Osteoblast (primary cell): ENCODE measurements at regions not wholly inside any gene's neighbourhood (a gene's known extent, or its start where the extent isn't known, plus 50 kb on each side); places are given as distances from the start of the nearest gene placed in this dataset.

Experiments
- DNase-seq: peaks from one replicate; pipeline ENCODE4 v3.0.0; 2011; ENCODE audit warnings: low spot score, mixed read lengths; ENCODE audit not compliant: insufficient read length; ENCODE audit errors: missing footprints
- H2AFZ ChIP-seq: 2 replicates; pipeline ENCODE4 v1.6.0; 2011; ENCODE audit warnings: mild to moderate bottlenecking, low read length
- H3K27ac ChIP-seq: 2 replicates; pipeline ENCODE4 v1.5.1; 2011; ENCODE audit warnings: mild to moderate bottlenecking, low read depth, low read length, moderate library complexity
- H3K27me3 ChIP-seq: 2 replicates; pipeline ENCODE4 v1.6.0; 2012; ENCODE audit warnings: mild to moderate bottlenecking, control low read depth, inconsistent platforms, low read length, moderate library complexity; ENCODE audit not compliant: insufficient read depth
- H3K36me3 ChIP-seq: 2 replicates; pipeline ENCODE4 v1.5.1; 2011; ENCODE audit warnings: mild to moderate bottlenecking, low read length, control low read depth, moderate library complexity; ENCODE audit not compliant: insufficient read depth
- H3K4me1 ChIP-seq: 2 replicates; pipeline ENCODE4 v1.5.1; 2011; ENCODE audit warnings: mild to moderate bottlenecking, low read length, control low read depth, moderate library complexity; ENCODE audit not compliant: insufficient read depth
- H3K4me2 ChIP-seq: 2 replicates; pipeline ENCODE4 v1.6.0; 2011; ENCODE audit warnings: mild to moderate bottlenecking, low read length; ENCODE audit not compliant: insufficient read depth
- H3K4me3 ChIP-seq: fragments of 200-600 bp; sonication (generic); 3 replicates; pipeline ENCODE4 v1.5.1; 2012; ENCODE audit warnings: mild to moderate bottlenecking, low read length, inconsistent platforms; ENCODE audit not compliant: insufficient read depth
- H3K79me2 ChIP-seq: 2 replicates; pipeline ENCODE4 v1.6.0; 2012; ENCODE audit warnings: mild to moderate bottlenecking, low read length, control low read depth, inconsistent platforms; ENCODE audit not compliant: insufficient read depth
- H3K9me3 ChIP-seq: 2 replicates; pipeline ENCODE4 v1.5.1; 2011; ENCODE audit warnings: low read depth, low read length, control low read depth
- H4K20me1 ChIP-seq: 2 replicates; pipeline ENCODE4 v1.6.0; 2012; ENCODE audit warnings: mild to moderate bottlenecking, low read length, control low read depth; ENCODE audit not compliant: insufficient read depth
- TF ChIP-seq, protein P1 (sequence below): IDR thresholded peaks from 2 replicates; pipeline ENCODE4 v1.5.1; 2011; ENCODE audit warnings: mild to moderate bottlenecking, low read depth, low read length, moderate library complexity; ENCODE audit errors: extremely low read depth

DNA sequence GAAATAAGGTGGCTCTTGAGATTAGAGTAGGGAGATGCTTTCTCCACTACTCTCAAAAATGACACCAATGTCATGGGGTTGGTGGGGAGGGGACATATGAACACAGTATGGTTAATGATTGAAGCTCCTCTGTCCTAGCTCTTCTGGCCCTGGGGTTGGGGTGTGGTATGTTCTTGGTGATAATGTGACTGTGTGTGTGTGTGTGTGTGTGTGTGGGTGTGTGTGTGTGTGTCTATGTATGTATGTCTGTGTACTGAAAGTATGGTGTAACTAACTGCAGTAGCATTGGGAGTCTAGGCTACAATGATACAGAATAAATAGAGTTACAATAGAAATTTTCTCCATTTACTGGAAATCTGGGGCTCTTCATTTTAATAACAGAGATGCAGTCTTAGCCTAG lies 121.0 kb upstream of the CD180 start:
- DNase-seq: no peak
- TF ChIP-seq, protein P1, sequence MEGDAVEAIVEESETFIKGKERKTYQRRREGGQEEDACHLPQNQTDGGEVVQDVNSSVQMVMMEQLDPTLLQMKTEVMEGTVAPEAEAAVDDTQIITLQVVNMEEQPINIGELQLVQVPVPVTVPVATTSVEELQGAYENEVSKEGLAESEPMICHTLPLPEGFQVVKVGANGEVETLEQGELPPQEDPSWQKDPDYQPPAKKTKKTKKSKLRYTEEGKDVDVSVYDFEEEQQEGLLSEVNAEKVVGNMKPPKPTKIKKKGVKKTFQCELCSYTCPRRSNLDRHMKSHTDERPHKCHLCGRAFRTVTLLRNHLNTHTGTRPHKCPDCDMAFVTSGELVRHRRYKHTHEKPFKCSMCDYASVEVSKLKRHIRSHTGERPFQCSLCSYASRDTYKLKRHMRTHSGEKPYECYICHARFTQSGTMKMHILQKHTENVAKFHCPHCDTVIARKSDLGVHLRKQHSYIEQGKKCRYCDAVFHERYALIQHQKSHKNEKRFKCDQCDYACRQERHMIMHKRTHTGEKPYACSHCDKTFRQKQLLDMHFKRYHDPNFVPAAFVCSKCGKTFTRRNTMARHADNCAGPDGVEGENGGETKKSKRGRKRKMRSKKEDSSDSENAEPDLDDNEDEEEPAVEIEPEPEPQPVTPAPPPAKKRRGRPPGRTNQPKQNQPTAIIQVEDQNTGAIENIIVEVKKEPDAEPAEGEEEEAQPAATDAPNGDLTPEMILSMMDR: no peak
- Histone ChIP-seq H2AFZ (no peak overlapping the region), H3K4me3 (no peak overlapping the region), H3K4me2 (no peak overlapping the region), H3K79me2 (no peaks in the 10 kb centered on the region), H3K27ac (no peak overlapping the region), H3K36me3 (no peaks in the 10 kb centered on the region), H4K20me1 (no peaks in the 10 kb centered on the region), H3K4me1 (peaks cover 10% of the 10 kb centered on the region), H3K9me3 (no peaks in the 10 kb centered on the region), H3K27me3 (no peaks in the 10 kb centered on the region)

DNA sequence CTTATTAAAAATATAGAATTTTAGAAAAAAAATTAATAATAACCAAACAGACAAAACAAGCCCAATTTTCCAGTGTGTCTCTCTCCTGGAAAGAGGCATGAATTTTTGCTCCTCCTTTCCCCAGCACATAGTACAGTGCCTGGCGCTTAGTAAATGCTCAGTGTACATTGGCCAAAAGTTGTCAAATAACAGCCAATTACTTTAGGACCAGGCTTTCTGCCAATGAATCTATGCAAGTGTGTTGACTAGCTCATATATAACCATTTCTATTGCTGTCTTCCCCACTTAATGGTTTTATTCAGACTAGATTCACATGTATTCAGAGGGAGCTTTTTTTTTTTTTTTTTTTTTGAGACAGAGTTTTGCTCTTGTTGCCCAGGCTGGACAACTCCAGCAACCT lies 120.1 kb upstream of the CD180 start:
- no peak for DNase-seq
- no peaks in the 10 kb centered on the region for H3K27me3 ChIP-seq

DNA sequence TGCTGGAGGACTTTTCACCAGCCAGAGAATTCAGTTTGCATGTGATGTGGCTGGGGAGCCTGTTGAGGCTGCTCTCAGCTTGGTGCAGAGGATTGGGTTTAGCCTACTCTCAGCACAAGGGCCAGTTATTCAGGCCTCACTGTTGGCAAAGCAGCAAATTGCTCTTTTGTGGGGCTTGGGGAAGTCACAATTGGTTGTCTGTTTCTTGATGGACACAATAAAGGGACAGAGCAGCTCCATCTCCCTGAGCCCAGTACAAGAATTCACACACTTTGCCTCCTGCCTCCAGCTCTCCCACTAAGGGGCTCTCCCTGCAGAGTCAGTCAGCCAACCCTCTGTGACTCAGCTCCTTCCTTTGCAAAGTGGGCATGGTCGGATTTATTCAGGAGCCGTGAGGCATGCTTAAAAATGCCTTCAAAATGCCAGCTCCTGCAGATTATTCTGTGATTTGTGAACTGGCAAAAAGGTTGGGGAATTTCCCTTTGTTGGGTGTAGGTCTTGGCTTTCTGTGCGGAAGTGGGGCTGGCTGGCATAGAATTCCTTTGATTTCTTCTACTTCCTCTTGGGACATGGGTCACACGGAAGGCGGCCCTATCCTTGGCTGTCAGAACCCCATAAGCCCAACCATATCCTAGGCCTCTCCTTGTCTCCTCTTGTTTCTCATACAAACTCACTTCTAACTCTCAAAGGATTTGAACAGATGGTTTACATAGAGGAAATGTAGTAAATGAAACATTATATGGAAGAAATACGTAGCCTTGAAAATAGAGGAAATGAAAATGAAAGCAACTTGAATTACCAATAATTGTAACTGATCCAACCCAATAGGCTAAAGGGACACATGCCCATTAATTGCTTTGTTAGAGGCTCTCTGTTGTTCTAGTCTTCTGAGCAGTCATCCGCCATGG lies 118.7 kb upstream of the CD180 start:
- DNase-seq: peak; percentile 83
- Histone ChIP-seq H3K79me2 (no peaks in the 10 kb centered on the region), H3K27ac (peak overlapping the region; percentile 59), H4K20me1 (no peaks in the 10 kb centered on the region), H3K9me3 (no peaks in the 10 kb centered on the region), H2AFZ (peak overlapping the region; percentile 79), H3K36me3 (no peaks in the 10 kb centered on the region), H3K27me3 (no peaks in the 10 kb centered on the region), H3K4me3 (peak overlapping the region; percentile 47), H3K4me1 (peaks cover 10% of the 10 kb centered on the region), H3K4me2 (peak overlapping the region; percentile 75)
- TF ChIP-seq, protein P1: no peak

More for the DNA sequence above, 120.1 kb upstream of the CD180 start:
- Histone ChIP-seq H3K4me3 (no peak overlapping the region), H3K4me2 (no peak overlapping the region), H3K4me1 (peaks cover 10% of the 10 kb centered on the region), H4K20me1 (no peaks in the 10 kb centered on the region), H3K9me3 (no peaks in the 10 kb centered on the region), H3K36me3 (no peaks in the 10 kb centered on the region), H3K79me2 (no peaks in the 10 kb centered on the region), H2AFZ (no peak overlapping the region), H3K27ac (no peak overlapping the region)
- TF ChIP-seq, protein P1: no peak

DNA sequence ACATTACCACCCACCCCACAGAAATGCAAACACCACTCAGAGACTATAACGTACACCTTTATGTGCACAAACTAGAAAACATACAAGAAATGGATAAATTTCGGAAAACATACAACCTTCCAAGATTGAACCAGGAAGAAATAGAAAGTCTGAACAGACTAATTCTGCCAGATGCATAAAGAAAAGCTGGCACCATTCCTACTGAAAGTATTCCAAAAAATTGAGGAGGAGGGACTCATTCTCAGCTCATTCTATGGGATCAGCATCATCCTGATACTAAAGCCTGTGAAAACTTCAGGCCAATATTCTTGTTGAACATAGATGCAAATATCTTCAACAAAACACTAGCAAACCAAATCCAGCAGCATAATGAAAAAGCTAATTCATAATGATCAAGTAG lies 115.1 kb upstream of the CD180 start:
- Histone ChIP-seq H3K27ac (no peak overlapping the region), H3K9me3 (no peaks in the 10 kb centered on the region)

More for the DNA sequence above, 115.1 kb upstream of the CD180 start:
- Histone ChIP-seq H3K36me3 (no peaks in the 10 kb centered on the region), H4K20me1 (no peaks in the 10 kb centered on the region), H3K4me2 (no peak overlapping the region), H3K4me1 (peaks cover 13% of the 10 kb centered on the region), H3K4me3 (no peak overlapping the region), H3K27me3 (no peaks in the 10 kb centered on the region), H3K79me2 (no peaks in the 10 kb centered on the region), H2AFZ (no peak overlapping the region)
- TF ChIP-seq, protein P1: no peak
- no peak for DNase-seq
